CD4-positive, alpha-beta T cell (primary cell): ENCODE measurements at regions not wholly inside any gene's neighbourhood (a gene's known extent, or its start where the extent isn't known, plus 50 kb on each side); places are given as distances from the start of the nearest gene placed in this dataset.

ENCODE experiments used
- ATAC-seq: fragments of 200-7000 bp; cut with Tn5 transposase; one replicate; pipeline ENCODE4 v1.10.0; 2022; ENCODE audit warnings: mild to moderate bottlenecking; ENCODE audit not compliant: poor library complexity
- CTCF ChIA-PET: fragments of 350-600 bp; sonication (Branson Sonifier 250); formaldehyde crosslinking; loops from one replicate; lab custom pipeline; 2021; ENCODE audit warnings: antibody characterized with exemption, inconsistent platforms; lab: Charles Lee
- POLR2A ChIA-PET: fragments of 350-600 bp; sonication (Branson Sonifier 250); formaldehyde crosslinking; loops from one replicate; lab custom pipeline; 2021; ENCODE audit warnings: antibody characterized with exemption, inconsistent platforms; lab: Charles Lee
- DNase-seq, 14 experiments: peaks; one replicate each; pipeline ENCODE4 v3.0.0-alpha.2; 2013 to 2020; ENCODE audit warnings: mixed read lengths in 2 of 14
- H3K27ac ChIP-seq, 2 donors: one replicate each; pipeline versions ENCODE4 v1.5.1 to v1.7.0; 2013; ENCODE audit warnings: low read length in 2 of 2, low read depth in 1 of 2, mild to moderate bottlenecking in 1 of 2
- H3K27me3 ChIP-seq, 2 experiments: 1 replicate in 1 of 2; 2 replicates in 1 of 2; pipeline versions ENCODE4 v1.6.1 to v1.7.0; 2013; ENCODE audit warnings: low read length in 2 of 2, control low read depth in 1 of 2, mild to moderate bottlenecking in 1 of 2, moderate library complexity in 1 of 2; ENCODE audit not compliant: insufficient read depth in 2 of 2, control insufficient read depth in 1 of 2
- H3K36me3 ChIP-seq: one replicate; pipeline ENCODE4 v1.6.1; 2013; ENCODE audit warnings: low read length, control low read depth; ENCODE audit not compliant: insufficient read depth
- H3K4me1 ChIP-seq: one replicate; pipeline ENCODE4 v1.6.1; 2013; ENCODE audit warnings: low read length, control low read depth; ENCODE audit not compliant: insufficient read depth
- H3K4me3 ChIP-seq: one replicate; pipeline ENCODE4 v1.5.1; 2013; ENCODE audit warnings: mild to moderate bottlenecking, low read length, moderate library complexity
- H3K9me3 ChIP-seq, 2 experiments: 1 replicate in 1 of 2; 2 replicates in 1 of 2; pipeline versions ENCODE4 v1.6.1 to v1.7.0; 2013; ENCODE audit warnings: low read length in 2 of 2, mild to moderate bottlenecking in 2 of 2, control low read depth in 1 of 2, moderate library complexity in 1 of 2; ENCODE audit not compliant: control insufficient read depth in 1 of 2, insufficient read depth in 1 of 2
- H3K27ac Mint-ChIP-seq: one replicate; pipeline ENCODE4 v1.8.0; 2020; ENCODE audit warnings: mixed read lengths
- H3K27me3 Mint-ChIP-seq: one replicate; pipeline ENCODE4 v1.8.0; 2021; ENCODE audit warnings: mixed read lengths
- H3K36me3 Mint-ChIP-seq: one replicate; pipeline ENCODE4 v1.8.0; 2021; ENCODE audit warnings: low read depth, mixed read lengths
- H3K4me1 Mint-ChIP-seq: one replicate; pipeline ENCODE4 v1.8.0; 2021; ENCODE audit warnings: low read depth, mixed read lengths
- H3K4me3 Mint-ChIP-seq: one replicate; pipeline ENCODE4 v1.8.0; 2020; ENCODE audit warnings: mild to moderate bottlenecking, mixed read lengths
- H3K9me3 Mint-ChIP-seq: one replicate; pipeline ENCODE4 v1.8.0; 2020; ENCODE audit warnings: mixed read lengths
- intact Hi-C, 2 experiments: fragments of 100-400 bp; cut with DNase I in 1 of 2; cut with micrococcal nuclease in 1 of 2; formaldehyde crosslinking; loops; one replicate each; pipeline versions ENCODE4 v1.15.1 to v1.9.0; 2023 to 2025; cut with DNase I, micrococcal nuclease
- TF ChIP-seq, protein P1 (sequence below): fragments of 200-600 bp; IDR thresholded peaks from one replicate; pipeline ENCODE4 v1.8.0; 2022; ENCODE audit warnings: antibody characterized with exemption, mild to moderate bottlenecking

GRCh38 chr18:72470391-72470790 is 73.8 kb downstream of the CBLN2 start:
- Mint-ChIP-seq H3K4me1 (no peaks in the 10 kb centered on the region), H3K9me3 (peaks cover 2% of the 10 kb centered on the region), H3K27me3 (no peaks in the 10 kb centered on the region), H3K36me3 (no peaks in the 10 kb centered on the region), H3K27ac (no peak overlapping the region), H3K4me3 (no peak overlapping the region)
- Histone ChIP-seq H3K4me3 (no peak overlapping the region), H3K4me1 (no peaks in the 10 kb centered on the region), H3K27me3 (no peaks in the 10 kb centered on the region), H3K9me3 (no peaks in the 10 kb centered on the region), H3K27ac (no peak overlapping the region), H3K36me3 (no peaks in the 10 kb centered on the region)
- POLR2A ChIA-PET, result no interaction called here
- TF ChIP-seq, protein P1, sequence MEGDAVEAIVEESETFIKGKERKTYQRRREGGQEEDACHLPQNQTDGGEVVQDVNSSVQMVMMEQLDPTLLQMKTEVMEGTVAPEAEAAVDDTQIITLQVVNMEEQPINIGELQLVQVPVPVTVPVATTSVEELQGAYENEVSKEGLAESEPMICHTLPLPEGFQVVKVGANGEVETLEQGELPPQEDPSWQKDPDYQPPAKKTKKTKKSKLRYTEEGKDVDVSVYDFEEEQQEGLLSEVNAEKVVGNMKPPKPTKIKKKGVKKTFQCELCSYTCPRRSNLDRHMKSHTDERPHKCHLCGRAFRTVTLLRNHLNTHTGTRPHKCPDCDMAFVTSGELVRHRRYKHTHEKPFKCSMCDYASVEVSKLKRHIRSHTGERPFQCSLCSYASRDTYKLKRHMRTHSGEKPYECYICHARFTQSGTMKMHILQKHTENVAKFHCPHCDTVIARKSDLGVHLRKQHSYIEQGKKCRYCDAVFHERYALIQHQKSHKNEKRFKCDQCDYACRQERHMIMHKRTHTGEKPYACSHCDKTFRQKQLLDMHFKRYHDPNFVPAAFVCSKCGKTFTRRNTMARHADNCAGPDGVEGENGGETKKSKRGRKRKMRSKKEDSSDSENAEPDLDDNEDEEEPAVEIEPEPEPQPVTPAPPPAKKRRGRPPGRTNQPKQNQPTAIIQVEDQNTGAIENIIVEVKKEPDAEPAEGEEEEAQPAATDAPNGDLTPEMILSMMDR, result no peak
- ATAC-seq (no peak), DNase-seq (no peak)
- intact Hi-C loops, result no loop called here
- CTCF ChIA-PET, result no interaction called here

- no peak overlapping the region for H3K27ac ChIP-seq
- Mint-ChIP-seq H3K27ac (no peak overlapping the region), H3K36me3 (no peaks in the 10 kb centered on the region), H3K27me3 (no peaks in the 10 kb centered on the region), H3K4me1 (no peaks in the 10 kb centered on the region), H3K4me3 (no peak overlapping the region), H3K9me3 (no peaks in the 10 kb centered on the region)
- TF ChIP-seq, protein P1, result no peak
- POLR2A ChIA-PET, result no interaction called here
- intact Hi-C loops, result no loop called here
- H3K27me3 ChIP-seq, result no peaks in the 10 kb centered on the region
- no peaks in the 10 kb centered on the region for H3K36me3 ChIP-seq
- ATAC-seq (no peak), DNase-seq (no peak)
- CTCF ChIA-PET, result no interaction called here
- H3K4me3 ChIP-seq, result no peak overlapping the region
- no peaks in the 10 kb centered on the region for H3K4me1 ChIP-seq
- H3K9me3 ChIP-seq, result no peaks in the 10 kb centered on the region
These were observed 76.0 kb downstream of the CBLN2 start for GRCh38 chr18:72468021-72468710.

DNA sequence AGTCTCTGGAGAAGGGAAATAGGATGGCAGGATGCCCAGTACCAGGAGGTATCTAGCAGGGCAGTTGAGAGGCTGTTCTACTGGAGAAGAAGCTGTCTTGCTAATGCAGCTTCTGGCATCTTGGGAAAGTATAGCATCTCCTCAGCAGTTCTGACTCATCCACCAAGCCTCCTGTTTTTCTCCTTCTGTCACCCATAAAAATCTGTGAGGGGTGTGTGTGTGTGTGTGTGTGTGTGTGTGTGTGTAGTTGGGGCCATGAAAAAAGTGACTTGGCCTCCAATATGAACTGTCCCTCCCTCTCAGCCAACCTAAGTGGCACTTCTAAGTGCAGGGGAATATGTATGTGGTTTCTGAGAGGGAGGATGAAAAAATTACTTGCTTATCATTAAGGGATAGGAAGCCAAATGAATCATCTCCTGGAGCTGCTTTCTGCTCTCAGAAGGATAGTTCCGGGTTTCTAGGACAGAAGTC is 83.9 kb downstream of the CBLN2 start:
- peaks cover 4% of the 10 kb centered on the region in 2 experiments for H3K9me3 ChIP-seq
- Mint-ChIP-seq H3K27me3 (no peaks in the 10 kb centered on the region), H3K4me1 (no peaks in the 10 kb centered on the region), H3K4me3 (no peak overlapping the region), H3K9me3 (peaks cover 4% of the 10 kb centered on the region), H3K36me3 (no peaks in the 10 kb centered on the region), H3K27ac (no peak overlapping the region)
- TF ChIP-seq, protein P1, result no peak
- POLR2A ChIA-PET, result no interaction called here
- intact Hi-C loops, result no loop called here
- no peaks in the 10 kb centered on the region for H3K36me3 ChIP-seq
- no peaks in the 10 kb centered on the region for H3K4me1 ChIP-seq
- no peaks in the 10 kb centered on the region for H3K27me3 ChIP-seq
- H3K27ac ChIP-seq, result no peak overlapping the region
- CTCF ChIA-PET, result no interaction called here
- no peak for ATAC-seq
- H3K4me3 ChIP-seq, result no peak overlapping the region
- no peak for DNase-seq
